MV-4-11 (cell line): ENCODE measurements at regions not wholly inside any gene's neighbourhood (a gene's known extent, or its start where the extent isn't known, plus 50 kb on each side); places are given as distances from the start of the nearest gene placed in this dataset.

ENCODE experiments used
- DNase-seq: peaks from one replicate; lab custom pipeline; 2025; lab: John Stamatoyannopoulos, UW

DNA sequence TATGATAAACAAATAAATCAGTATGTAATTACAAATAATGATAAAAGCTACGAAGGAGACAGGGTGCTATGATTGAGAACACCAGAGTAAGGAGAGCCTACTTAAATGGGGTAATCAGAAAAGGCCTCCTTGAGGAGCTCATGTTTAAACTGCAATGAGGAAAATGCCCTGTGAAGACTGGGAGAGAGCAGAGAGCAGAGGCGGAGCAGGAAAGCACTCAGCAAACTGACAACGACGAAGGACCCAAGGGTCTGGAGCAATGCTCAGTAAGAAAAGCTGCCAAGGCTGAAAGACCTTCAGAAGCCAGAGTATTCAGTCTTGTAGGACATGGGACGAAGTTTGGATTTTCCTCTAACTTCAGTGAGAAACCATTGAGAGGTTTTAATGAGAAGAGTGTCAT lies 114.2 kb upstream of the PLEKHA5 start:
- no peak for DNase-seq

DNA sequence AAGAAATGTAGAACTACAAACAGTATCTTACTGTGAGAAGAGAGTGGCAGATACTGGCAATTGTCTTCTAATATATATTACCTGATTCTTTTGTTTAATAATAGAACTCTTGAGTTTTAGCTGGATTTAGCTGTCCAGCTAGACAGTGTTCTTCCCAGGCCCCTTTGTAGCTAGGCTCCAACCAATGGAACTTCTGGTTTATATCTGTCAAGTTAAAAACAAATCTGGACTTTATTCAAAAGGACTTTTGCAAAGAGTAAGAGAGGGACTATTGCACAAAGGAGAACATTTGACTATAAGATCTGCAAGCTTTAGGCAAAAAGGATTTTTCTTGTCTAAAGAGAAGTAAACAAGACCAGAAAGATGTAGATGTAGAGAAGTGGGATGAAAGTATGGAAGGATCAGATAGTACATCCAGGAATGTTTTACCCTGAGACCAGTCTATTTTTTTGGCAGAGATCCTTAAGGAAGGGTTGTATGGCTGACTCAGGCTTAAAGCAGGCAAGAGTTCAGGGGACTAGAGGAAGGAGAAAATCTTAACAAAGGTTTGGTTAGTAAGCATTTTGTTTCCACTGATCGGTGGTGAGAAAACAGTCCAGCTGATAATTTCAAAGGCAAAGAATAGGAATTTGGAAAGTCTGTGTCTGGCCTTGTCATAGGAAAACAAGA lies 111.1 kb upstream of the PLEKHA5 start:
- DNase-seq, result no peak

DNA sequence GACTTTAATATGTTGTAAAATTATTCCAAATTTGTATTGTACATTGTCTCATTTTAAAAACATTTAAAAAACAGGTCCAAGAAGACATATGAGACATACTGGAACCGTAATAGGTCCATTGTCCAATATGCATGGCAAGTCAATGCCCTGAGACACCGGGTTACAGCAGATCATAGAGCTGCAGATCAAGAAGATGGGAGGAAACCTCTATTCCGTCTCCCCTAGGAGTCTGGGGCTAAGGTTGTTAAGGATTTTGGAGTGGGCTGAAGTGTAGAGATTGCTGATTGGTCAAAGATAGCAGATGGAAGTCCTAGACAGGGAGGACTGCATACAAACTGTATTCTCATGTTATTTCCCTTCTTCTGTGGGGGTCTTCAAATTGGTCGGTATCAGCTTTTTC lies 108.3 kb upstream of the PLEKHA5 start:
- DNase-seq, result no peak

DNA sequence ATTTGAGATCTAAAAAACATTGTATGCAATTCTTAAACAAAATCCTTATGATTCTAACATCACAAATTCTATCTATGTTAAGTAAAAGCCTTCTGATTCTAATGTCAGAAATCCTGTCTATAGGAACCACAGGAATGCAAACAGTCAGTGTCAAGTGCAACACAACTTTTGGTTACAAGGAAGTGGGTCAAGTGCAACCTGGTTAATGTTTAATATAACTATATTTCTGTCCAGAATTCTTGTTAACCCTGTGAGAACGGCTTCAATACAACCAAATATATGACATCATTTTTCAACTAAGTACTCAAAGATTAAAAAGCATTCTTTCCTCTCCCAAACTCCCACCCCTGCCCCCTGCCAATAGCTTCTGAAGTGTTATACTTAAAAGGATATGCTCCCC lies 107.9 kb upstream of the PLEKHA5 start:
- no peak for DNase-seq

DNA sequence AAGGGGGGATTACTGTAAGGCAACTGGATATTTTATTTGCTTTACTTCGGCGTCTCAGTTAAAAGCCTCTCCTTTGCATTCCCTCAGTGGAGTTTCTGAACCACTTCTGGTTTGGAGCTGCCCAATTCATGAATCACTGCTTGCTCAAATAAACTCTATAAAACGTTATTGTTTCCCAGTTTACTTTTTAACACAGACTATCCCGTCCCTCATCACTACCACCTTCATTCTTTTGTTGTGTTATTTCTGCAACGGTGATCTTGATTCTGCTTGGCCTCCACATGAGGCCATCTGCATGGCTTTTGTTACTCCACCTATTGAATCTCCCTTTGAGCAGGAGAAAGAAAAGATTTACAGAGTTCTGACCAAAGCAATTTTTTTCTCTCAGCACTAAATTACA lies 104.0 kb upstream of the PLEKHA5 start:
- no peak for DNase-seq

DNA sequence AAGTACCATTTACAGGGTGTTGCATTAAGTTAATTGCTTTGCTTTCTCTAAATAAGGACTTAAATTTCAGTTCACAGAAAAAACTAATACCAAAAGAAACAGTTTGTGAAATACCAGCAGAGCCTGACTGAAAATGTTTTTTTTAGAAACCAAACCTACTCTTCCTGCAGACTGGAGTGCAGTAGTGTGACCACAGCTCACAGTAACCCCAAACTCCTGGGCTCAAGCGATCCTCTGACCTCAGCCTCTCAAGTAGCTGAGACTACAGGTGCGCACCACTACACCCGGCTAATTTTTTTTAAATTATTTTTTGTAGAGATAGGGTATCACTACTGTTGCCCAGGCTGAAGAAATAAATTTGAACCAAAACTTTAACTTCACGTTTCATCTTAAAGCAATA lies 103.5 kb upstream of the PLEKHA5 start:
- no peak for DNase-seq

DNA sequence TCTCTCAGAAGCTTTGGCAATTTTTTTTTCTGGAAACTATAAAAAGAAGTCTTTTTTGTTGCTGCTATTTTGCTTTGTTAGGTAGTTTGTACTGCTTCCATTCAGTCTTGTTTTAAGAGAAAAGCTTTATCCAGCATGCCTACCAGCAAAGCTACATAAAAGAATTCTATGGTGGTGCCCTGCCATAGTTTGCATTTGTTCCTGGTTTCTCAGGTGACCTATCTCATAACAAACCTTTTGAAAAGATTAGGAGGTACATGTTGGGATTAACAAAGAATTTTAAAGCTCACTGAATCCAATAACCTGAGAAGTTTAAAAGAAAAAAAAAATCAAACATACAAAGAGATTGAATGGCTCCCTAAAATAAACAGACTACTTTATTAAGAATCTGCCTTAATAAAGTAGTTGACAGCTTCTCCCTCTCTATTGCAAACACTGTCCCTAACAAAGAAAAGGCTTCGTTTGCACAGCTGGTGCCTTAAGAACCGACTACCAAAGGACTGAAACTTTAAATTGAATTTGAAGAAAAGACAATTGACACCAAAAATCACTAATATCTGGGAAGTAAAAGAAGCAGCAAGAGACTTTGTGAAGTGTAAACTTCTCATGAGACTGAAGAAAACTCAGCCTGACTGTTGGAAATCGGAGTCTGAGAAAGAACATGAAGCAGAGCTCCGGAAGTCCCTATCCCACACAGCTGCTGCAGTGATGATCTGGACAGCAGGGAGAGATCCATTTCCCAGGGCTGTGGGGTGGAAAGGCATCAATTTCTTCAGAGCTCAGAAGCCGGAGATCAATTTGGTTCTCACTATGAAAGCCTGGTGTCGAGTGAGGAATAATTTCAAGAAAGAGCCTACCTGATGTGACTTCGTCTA lies 102.7 kb upstream of the PLEKHA5 start:
- DNase-seq, result no peak

DNA sequence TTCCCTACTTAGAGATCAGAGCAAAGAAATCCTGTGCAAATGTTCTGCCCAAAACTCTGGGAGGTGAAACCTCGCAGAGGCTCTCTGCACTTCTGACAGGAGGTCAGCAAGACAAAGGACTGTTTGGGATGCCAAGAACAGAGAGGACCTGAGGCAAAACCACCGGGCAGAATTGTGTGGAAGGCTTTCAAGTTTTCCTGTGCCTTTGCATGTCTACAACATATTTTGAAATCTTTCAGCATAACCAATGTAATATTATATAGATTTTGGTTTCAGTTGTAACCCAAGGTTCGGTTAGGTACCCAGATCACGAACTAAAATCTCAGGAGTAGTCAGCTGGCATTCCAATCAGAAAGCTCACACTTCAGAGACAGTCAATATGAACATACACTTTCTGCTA lies 99.4 kb upstream of the PLEKHA5 start:
- DNase-seq, result no peak

DNA sequence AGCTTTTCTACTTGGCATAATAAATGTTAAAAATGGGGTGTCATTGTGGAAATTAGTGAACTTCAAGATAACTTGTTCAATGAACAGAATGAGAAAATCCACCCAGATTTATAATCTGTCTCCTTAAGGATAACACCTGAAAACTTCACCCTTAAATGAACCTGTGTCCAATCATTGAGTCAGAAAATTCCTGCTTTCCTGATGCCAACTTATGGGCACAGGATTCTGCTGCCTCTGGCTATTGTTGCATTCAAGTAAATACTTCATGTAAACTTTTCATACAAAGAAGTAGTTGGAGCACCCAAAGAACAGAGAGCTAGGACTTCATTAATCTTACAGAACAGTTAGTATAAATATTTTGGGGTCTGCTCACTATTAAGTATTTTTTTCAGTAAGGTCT lies 98.9 kb upstream of the PLEKHA5 start:
- DNase-seq, result no peak

DNA sequence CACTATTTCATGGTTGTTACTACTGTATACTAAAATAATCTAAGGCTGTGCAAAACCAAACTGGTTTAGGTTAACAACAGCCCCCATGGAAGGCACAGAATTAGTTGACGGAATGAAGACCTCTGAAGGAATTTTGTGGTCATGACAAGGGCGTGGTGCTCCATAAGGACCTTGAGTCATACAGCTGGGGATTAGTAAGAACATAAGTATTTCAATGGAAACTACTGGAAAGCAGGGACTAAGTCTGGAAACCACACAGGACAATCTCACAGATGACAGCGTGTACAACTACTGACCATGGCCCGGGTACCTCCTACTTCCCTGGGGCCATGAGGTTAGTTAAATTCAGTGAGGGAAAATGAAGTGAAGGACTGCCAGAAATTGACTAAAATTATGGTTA lies 98.5 kb upstream of the PLEKHA5 start:
- no peak for DNase-seq

DNA sequence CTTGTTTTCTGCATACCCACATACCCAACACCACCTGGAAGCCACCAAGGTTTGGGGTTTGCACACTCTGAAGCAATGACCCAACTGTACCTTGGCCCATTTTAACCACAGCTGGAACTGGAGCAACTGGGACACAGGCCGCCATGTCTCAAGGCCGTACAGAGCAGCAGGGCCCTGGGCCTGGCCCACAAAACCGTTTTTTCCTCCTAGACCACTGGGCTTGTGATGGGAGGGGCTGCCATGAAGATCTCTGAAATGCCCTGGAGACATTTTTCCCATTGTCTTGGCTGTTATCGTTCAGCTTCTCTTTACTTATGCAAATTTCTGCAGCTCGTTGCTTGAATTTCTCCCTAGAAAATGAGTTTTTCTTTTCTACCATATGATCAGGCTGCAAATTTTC lies 96.7 kb upstream of the PLEKHA5 start:
- no peak for DNase-seq

DNA sequence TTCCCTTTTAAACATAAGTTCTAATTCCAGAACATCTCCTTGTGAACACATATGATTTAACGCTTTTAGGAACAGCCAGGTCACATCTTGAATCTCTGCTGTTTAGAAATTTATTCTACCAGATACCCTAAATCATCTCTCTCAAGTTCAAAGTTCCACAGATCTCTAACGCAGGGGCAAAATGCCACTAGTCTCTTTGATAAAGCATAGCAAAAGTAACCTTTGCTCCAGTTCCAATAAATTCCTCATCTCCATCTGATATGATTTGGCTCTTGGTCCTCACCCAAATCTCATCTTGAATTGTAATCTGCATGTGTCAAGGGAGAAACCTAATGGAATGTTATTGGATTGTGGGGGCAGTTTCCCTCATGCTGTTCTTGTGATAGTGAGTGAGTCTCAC lies 96.3 kb upstream of the PLEKHA5 start:
- DNase-seq, result no peak

DNA sequence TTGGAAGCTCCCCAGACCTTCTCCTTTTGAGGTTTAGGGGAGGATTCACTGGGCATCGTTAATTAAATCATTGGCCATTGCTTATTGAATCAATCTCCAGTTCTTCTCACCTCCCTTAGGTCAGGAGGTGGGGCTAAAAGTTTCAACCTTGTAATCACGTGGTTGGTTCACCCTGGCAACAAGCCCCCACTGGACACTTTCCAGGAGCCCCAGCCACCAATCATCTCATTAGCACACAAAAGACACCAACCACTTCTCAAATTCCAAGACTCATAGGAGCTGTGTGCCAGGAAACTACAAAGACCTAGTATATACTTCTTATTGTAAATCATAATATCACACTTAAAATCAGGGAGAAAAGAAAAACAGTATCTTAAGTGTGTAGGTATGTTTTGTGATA lies 94.6 kb upstream of the PLEKHA5 start:
- DNase-seq, result no peak

DNA sequence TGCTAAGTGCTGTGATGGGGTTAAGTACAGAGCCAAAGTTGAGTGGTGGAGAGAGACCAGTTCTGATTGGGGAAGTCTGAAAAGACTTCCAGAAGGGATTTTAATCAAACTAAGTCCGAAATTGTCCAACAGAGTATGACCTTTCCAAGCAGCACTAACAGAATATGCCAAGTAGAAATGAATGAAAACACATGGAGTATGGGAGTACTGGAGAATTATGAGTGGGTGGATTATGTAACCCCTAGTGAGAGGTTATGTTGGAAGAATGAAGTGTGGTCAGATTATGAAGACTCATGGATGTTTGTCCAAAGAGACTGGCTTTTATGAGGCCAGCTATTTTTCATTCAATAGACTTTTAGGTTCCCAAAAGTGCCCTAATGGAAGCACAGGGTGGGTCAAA lies 94.0 kb upstream of the PLEKHA5 start:
- no peak for DNase-seq

DNA sequence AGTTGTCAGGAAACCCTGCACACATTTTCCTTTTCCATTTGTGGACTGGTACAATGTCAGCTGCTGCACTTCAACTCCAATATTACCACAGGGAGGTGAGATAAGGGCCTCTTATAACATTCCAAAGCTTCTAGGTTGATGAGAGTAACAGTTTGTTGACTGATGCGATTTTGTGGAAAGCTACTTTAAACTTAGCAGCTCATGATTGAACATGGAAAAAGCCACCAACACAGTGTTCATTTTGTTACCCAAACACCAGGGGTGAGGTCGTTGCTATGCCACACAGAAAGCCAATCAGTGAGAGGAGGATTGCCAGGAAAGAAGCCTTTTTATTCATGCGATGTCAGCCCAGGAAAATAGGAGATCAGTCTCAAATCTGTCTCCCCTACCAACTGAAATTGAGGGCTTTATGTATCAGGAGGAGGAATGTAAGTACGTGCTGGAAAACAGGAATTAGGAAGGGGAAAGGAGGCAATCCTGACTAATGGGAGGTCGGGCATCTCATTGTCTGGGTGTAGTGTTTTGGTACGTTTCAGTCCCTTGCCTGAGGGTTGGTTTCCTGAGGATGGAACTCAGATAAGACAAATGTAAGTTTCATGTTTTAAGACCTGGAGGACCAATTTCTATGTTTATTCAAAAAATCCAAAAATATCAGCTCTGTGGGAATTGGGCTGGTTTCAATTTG lies 92.7 kb upstream of the PLEKHA5 start:
- no peak for DNase-seq

DNA sequence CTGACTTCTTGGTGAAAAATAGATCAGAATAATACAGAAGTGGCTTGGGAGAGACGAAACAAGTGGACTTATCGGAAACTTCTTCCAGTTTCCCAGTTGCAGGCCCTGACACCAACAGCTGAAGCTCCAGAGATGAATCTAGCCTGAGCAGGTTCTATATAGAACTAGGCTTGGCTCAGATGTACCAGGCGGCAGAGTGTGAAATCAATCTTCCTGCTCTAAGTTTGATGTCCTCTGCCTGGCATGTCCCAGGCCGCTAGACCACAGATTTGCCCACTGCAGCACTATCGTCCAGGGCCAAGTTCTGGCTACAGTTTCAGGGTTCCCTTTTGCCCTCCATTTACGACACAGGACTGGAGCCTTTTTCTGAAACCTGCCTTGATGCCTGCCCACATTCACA lies 91.3 kb upstream of the PLEKHA5 start:
- no peak for DNase-seq

DNA sequence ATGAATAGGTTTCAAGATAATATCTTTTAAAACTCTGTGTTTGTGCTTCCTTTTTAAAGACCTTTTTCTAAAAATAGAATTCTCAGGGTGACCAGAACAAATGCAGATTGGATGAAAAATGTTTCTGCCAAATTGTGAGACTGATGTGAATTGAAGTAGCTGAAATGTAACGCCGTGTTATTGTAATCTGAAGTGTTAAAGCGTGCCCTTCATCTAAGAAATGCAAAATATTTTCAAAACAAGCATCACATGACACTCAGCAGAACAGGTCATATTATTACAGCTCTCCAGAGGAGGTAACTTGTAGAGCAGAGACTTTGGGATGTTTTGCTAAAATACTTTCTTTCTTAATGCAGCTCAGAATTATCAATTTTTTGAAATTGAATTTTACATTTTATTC lies 90.0 kb upstream of the PLEKHA5 start:
- no peak for DNase-seq

DNA sequence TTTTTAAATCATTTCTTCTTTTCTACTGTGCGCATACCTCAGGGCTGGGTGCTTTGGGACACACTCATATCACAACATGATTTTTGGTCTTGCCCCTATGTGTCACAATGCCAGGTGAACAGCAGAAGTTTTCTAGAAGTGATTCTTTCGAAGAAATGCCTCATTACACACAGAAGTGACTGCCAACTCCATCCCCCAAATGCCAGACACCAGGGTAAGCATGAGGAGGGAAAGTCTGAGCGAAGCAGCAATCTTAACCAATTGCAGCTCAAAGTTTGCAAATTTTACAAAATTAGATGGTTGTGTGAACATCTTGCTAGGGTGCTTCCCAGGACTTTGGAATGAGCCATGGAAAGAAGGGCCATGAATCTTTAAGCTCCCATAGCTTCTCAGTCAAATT lies 87.3 kb upstream of the PLEKHA5 start:
- no peak for DNase-seq

DNA sequence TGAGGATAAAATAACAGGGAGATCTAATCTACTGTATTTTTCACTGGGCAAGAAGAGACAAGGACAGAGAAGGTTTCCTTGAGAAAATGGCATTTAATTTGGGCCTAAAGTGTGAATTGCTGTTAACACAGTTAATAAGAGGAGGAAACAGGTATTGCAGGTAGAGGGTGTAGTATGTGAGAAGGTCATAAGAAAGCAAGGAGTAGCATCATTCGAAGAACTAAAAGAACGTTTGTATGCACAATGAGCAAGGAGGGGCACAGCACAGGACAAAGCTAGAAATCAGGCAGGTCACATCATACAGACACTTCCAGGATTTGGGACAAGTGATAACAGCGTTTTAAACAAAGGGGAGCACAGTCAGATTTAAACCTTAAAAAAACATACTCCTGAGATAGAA lies 85.1 kb upstream of the PLEKHA5 start:
- DNase-seq, result no peak

DNA sequence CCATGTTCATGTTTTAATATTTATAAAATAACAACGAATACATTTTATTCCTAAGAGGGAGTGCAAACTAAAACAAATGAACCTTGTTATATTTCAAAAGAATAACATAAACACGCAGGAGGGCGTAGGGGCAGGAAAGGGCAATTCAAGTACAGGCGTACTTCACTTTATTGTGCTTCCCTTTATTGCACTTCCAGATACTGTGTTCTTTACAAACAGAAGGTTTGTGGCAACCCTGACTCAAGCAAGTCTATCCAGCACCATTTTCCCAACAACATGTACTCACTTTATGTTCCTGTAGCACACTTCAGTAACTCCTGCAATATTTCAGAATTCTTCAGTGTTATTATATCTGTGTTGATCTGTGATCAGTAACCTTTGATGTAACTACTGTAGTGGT lies 84.6 kb upstream of the PLEKHA5 start:
- DNase-seq, result no peak

DNA sequence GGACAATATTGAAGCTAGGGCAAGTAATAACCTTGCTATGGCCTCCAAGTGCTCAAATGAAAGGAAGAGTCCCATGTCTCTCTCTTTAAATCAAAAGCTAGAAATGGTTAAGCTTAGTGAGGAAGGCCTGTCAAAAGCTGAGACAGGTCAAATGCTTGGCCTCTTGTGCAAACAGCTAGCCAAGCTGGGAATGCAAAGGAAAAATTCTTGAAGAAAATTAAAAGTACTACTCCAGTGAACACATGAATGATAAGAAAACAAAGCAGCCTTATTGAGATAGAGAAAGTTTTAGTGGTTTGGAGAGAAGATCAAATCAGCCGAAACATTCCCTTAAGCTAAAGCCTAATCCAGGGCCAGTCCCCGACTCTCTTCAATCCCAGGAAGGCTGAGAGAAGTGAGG lies 84.1 kb upstream of the PLEKHA5 start:
- no peak for DNase-seq

DNA sequence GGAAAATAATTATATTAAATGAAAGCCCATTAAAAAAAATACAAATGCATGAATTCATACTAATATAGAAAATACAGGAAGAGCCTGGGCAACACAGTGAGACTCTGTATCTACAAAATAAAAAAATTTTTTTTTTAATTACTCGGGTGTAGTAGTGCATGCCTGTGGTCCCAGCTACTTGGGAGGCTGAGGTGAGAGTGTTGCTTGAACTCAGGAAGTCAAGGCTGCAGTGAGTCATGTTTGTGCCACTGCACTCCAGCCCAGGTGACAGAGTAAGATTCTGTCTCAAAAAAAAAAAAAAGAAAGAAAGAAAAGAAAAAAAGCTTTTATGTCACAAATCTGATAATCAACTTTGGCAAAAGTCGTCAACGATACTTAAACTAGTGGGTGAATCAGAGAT lies 80.6 kb upstream of the PLEKHA5 start:
- DNase-seq, result no peak

DNA sequence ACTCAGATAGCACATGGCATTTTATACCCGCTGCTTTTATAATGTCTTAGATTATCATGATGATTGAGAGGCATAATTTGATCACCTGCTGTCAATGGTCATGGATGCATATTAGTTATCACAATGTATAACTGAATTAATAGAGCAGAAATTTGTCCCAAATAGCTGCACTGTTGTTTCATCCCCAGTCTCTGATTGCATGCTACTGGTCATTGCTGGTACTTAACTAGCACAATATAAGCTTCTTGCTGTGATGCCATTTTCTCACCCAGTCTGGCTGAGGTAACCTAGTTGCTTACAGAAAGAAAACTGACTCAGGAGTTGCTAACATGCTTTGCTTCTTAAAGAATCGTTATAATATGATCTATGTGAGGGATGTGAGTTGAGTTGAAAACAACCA lies 76.8 kb upstream of the PLEKHA5 start:
- no peak for DNase-seq
